Chondrocyte (in vitro differentiated cells): ENCODE measurements at regions not wholly inside any gene's neighbourhood (a gene's known extent, or its start where the extent isn't known, plus 50 kb on each side); places are given as distances from the start of the nearest gene placed in this dataset.

Experiments used
- DNase-seq: peaks from one replicate; pipeline ENCODE4 v3.0.0; 2021; ENCODE audit warnings: mixed read lengths, low spot score
- H3K27ac Mint-ChIP-seq: one replicate; pipeline ENCODE4 v1.8.0; 2021; ENCODE audit warnings: mild to moderate bottlenecking, moderate library complexity, mixed read lengths; ENCODE audit not compliant: unreplicated experiment
- H3K27me3 Mint-ChIP-seq: 2 replicates; pipeline ENCODE4 v1.8.0; 2021; ENCODE audit warnings: low read depth, mixed read lengths
- H3K36me3 Mint-ChIP-seq: 2 replicates; pipeline ENCODE4 v1.8.0; 2021; ENCODE audit warnings: low read depth, mixed read lengths
- H3K4me1 Mint-ChIP-seq: 2 replicates; pipeline ENCODE4 v1.8.0; 2021; ENCODE audit warnings: low read depth, mild to moderate bottlenecking, mixed read lengths
- H3K4me3 Mint-ChIP-seq: one replicate; pipeline ENCODE4 v1.8.0; 2021; ENCODE audit warnings: mild to moderate bottlenecking, moderate library complexity, mixed read lengths; ENCODE audit not compliant: unreplicated experiment
- H3K9me3 Mint-ChIP-seq: 2 replicates; pipeline ENCODE4 v1.8.0; 2021; ENCODE audit warnings: low read depth, mixed read lengths
- TF ChIP-seq, protein P1 (sequence below): fragments of 200-600 bp; sonication (generic); IDR thresholded peaks from 2 replicates; pipeline ENCODE4 v1.5.0; 2021; ENCODE audit warnings: antibody characterized with exemption, mild to moderate bottlenecking, moderate library complexity

DNA sequence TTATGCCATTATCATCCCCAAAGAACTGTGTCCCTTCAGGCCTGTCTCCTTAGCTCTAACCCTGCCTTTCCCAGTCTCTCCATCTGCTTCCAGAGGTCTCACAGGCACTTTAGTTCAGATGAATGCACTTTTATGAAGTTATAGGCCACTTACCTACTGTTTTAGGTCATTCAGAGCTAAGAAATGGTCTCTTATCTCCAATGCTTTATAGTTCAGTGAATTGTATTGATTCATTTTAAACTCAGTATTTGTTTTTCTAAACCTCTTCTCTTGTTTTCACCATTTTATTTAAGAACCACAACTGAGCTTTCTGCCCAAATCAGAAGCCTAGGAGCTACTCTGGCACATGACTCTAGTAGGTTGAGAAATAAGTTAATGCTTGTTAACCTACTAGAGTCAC is 197.5 kb upstream of the ATP2B1 start:
- Mint-ChIP-seq H3K4me3 (no peak overlapping the region), H3K27me3 (no peaks in the 10 kb centered on the region), H3K27ac (no peak overlapping the region), H3K9me3 (peaks cover 16% of the 10 kb centered on the region), H3K4me1 (no peaks in the 10 kb centered on the region), H3K36me3 (peaks cover 2% of the 10 kb centered on the region)
- TF ChIP-seq, protein P1, sequence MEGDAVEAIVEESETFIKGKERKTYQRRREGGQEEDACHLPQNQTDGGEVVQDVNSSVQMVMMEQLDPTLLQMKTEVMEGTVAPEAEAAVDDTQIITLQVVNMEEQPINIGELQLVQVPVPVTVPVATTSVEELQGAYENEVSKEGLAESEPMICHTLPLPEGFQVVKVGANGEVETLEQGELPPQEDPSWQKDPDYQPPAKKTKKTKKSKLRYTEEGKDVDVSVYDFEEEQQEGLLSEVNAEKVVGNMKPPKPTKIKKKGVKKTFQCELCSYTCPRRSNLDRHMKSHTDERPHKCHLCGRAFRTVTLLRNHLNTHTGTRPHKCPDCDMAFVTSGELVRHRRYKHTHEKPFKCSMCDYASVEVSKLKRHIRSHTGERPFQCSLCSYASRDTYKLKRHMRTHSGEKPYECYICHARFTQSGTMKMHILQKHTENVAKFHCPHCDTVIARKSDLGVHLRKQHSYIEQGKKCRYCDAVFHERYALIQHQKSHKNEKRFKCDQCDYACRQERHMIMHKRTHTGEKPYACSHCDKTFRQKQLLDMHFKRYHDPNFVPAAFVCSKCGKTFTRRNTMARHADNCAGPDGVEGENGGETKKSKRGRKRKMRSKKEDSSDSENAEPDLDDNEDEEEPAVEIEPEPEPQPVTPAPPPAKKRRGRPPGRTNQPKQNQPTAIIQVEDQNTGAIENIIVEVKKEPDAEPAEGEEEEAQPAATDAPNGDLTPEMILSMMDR: no peak
- no peak for DNase-seq

DNA sequence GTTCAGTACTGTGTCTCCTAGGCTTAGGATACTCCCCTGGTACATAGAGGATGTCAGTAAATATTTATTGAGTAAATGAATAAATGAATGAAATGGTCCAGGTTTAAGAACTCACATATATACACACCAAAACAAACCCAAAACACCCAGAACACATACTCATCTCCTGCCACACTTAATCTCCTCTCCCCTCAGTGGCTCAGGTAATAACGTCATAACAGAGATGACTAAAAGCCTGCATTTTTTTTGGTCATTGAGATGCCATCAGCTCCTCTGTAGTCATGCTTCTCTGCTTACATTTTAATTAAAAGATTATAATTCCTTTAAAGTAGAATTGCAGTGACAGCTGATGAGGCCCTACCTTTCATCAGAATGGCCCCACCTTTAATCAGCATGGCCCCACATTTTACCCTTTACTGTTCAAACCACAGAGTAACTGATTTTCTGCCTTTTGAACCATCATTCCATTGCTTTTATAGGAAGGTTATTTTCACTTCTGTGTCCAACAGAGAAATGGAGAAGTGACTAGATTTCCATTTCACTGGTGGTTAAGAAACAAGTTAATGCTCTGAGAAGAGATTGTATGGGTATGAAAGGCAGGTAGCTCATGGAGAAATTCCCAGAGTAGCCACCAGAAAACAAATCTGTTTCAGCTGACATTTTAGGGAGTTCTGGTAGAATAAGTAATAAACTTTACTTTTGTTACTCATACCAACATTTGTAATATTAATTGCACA is 193.4 kb upstream of the ATP2B1 start:
- Mint-ChIP-seq H3K27me3 (no peaks in the 10 kb centered on the region), H3K4me3 (no peak overlapping the region), H3K36me3 (no peaks in the 10 kb centered on the region), H3K4me1 (peaks cover 11% of the 10 kb centered on the region), H3K27ac (no peak overlapping the region), H3K9me3 (no peaks in the 10 kb centered on the region)
- TF ChIP-seq, protein P1: no peak
- DNase-seq: no peak

DNA sequence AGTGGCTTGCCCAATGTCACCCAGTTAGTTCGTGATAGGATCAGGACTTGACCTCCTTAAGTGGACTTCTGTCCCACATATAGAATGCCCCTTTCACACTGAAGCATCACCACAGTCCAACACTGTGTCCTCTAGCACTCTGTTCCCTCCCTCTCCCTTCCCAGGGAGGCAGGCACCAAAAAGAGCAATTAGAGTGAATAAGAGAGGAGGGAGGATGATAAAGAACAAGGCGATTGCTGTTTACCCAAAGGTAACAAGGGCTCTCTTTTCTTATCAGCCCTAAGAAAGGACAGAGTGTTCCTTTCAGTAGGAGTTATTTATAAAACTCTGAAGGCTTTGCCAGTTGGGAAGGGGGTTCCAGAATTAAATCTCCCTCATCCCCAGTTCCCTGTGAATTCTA is 192.7 kb upstream of the ATP2B1 start:
- no peaks in the 10 kb centered on the region for H3K36me3 Mint-ChIP-seq
- no peak overlapping the region for H3K4me3 Mint-ChIP-seq
- no peaks in the 10 kb centered on the region for H3K9me3 Mint-ChIP-seq
- no peak for DNase-seq
- H3K27ac Mint-ChIP-seq: no peak overlapping the region
- TF ChIP-seq, protein P1: no peak
- H3K27me3 Mint-ChIP-seq: no peaks in the 10 kb centered on the region
- H3K4me1 Mint-ChIP-seq: peaks cover 11% of the 10 kb centered on the region

DNA sequence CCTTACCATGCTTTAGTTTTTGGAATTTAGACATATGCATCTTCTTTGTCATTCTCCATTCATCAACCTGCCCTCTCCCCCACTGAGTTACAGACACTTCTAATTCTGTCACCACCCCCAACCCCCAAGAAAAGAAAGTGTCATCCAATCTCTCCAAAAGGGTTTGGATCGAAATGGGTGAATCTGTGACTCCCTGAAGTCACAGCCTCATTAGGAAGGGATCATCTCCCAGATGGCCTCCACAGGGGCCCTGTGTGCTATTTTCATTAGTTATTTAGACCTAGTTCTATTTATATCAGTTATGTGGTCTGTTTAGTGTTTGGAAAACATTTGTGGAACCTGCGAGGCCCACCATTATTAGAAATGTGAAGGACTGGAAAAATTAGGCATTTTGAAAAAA is 191.0 kb upstream of the ATP2B1 start:
- Mint-ChIP-seq H3K9me3 (no peaks in the 10 kb centered on the region), H3K27ac (no peak overlapping the region), H3K4me1 (peaks cover 14% of the 10 kb centered on the region), H3K4me3 (no peak overlapping the region), H3K27me3 (no peaks in the 10 kb centered on the region), H3K36me3 (no peaks in the 10 kb centered on the region)
- TF ChIP-seq, protein P1: no peak
- no peak for DNase-seq

DNA sequence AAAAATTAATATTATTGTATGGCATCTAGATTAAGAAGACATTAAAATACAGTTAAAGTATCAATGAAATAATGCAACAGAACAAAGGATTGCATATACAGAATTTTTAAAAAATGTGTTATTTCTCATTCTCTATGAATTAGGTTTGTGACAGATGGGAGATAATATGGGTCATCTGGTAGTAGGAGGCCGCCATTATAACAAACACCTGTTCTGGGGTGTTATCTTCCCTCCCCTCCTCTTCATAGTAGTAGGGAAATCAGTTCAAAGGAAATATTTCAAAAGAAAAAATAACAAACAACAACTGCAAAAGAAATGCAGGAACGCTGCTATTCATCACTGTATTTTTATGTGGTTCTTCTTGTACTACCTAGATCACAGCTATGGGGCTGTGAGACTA is 187.0 kb upstream of the ATP2B1 start:
- Mint-ChIP-seq H3K36me3 (peaks cover 2% of the 10 kb centered on the region), H3K27me3 (no peaks in the 10 kb centered on the region), H3K27ac (no peak overlapping the region), H3K9me3 (peaks cover 3% of the 10 kb centered on the region), H3K4me1 (peaks cover 26% of the 10 kb centered on the region), H3K4me3 (no peak overlapping the region)
- TF ChIP-seq, protein P1: no peak
- DNase-seq: no peak
